ENCODE measurements at regions not wholly inside any gene's neighbourhood (a gene's known extent, or its start where the extent isn't known, plus 50 kb on each side); places are given as distances from the start of the nearest gene placed in this dataset.

DNA sequence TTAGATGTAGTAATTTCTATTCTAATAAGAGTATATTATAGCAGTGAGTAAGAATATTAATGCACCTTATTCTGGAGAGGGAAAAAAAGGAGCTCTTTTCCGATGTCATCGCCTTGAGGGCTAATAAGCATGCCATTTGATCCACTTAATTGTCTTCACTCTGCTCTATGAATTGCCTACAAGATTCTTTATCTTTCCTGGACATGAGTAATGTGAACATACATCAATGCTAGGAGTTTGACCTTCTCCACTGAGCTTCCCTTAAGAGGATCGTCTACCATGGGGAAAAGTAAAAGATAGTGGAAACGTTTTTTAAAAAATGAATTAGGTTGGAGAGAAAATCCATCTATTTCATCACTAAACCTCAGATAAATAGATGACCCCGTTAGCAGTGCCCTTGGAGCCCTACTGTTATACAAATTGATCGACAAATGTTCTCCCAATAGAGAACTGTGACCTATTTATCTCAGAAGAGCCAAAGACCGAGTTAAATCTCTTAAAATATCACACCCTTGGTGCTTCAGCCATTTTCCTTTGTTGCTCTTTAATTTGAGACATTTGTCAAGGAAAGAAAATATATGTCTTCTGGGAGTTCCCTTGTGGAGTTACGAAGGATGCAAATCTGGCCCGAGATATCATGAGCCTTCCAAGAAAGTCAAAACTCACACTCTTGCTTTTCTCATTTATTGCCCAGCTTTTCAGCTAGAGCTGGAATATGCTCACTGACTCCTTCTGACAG lies 898.5 kb downstream of the KCNJ2 start:
- H3K4me3 ChIP-seq (ENCODE audit: low read depth in 1 of 3, low read length in 3 of 3): no peak overlapping the region

DNA sequence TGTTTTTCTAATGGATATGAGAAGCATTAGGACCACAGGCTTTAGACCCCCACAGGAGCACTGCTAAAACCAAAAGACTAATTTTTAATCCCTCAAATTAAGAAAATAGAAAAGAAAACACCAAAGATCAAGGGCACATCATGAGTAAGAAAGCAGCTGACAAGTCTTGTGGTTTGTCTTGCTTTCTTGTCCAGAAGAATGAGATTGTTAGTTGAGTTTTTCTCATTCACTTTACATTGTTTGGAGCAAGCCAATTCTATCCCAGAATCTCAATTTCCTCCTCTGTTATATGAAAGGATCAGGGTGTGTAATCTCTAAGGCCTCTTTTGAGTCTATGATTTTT lies 899.0 kb downstream of the KCNJ2 start:
- FAIRE-seq (no peak), DNase-seq (no peak)
- H3K36me3 ChIP-seq (ENCODE audit: control insufficient read depth in 3 of 3, insufficient read depth in 2 of 3, low read depth in 1 of 3, low read length in 3 of 3): no peaks in the 10 kb centered on the region
- no peak overlapping the region for H3K4me3 ChIP-seq (ENCODE audit: low read depth in 1 of 3, low read length in 3 of 3)
- H3K27ac ChIP-seq (ENCODE audit: low read depth in 1 of 3, low read length in 2 of 3): no peak overlapping the region
- H3K9me3 ChIP-seq (ENCODE audit: control insufficient read depth in 2 of 2, insufficient read depth in 1 of 2, low read depth in 1 of 2, low read length in 1 of 2): peaks cover 0 to 2% of the 10 kb centered on the region in 2 donors
- no peaks in the 10 kb centered on the region for H3K27me3 ChIP-seq (ENCODE audit: control insufficient read depth in 3 of 3, insufficient read depth in 3 of 3, low read length in 3 of 3)
- H3K4me1 ChIP-seq (ENCODE audit: control insufficient read depth in 3 of 3, insufficient read depth in 2 of 3, low read depth in 1 of 3, low read length in 2 of 3): no peaks in the 10 kb centered on the region

More for the DNA sequence above, 898.5 kb downstream of the KCNJ2 start:
- no peaks in the 10 kb centered on the region for H3K27me3 ChIP-seq (ENCODE audit: control insufficient read depth in 3 of 3, insufficient read depth in 3 of 3, low read length in 3 of 3)
- H3K9me3 ChIP-seq (ENCODE audit: control insufficient read depth in 2 of 2, insufficient read depth in 1 of 2, low read depth in 1 of 2, low read length in 1 of 2): peaks cover 0 to 2% of the 10 kb centered on the region in 2 donors
- DNase-seq: no peak
- 70 to 76% (median 72%) methylated on average over 9 of the region's 9 CpGs for WGBS, 3 donors
- FAIRE-seq: no peak
- H3K36me3 ChIP-seq (ENCODE audit: control insufficient read depth in 3 of 3, insufficient read depth in 2 of 3, low read depth in 1 of 3, low read length in 3 of 3): no peaks in the 10 kb centered on the region
- H3K27ac ChIP-seq (ENCODE audit: low read depth in 1 of 3, low read length in 2 of 3): no peak overlapping the region
- H3K4me1 ChIP-seq (ENCODE audit: control insufficient read depth in 3 of 3, insufficient read depth in 2 of 3, low read depth in 1 of 3, low read length in 2 of 3): no peaks in the 10 kb centered on the region

DNA sequence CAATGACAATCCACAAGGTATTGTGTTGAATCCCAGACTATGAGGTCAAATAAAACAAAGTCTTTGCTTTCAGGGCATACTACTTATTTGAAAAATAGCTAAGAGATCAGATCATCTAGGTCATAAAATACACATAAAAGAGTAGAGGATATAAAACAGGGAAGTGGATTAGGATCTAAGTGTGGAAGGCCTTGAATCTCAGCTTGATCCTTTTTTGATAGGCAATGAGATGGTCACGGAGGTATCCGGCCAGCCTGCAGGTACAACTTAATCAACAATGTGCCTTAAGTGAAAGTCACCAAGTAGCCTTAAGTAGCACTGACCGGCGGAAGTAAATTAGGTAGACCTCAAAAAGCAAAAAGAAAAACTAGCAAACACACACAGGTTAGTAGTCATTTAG lies 901.7 kb downstream of the KCNJ2 start:
- WGBS, 3 donors: 92 to 97% (median 96%) methylated on average over 4 of the region's 4 CpGs
- H3K36me3 ChIP-seq (ENCODE audit: control insufficient read depth in 3 of 3, insufficient read depth in 2 of 3, low read depth in 1 of 3, low read length in 3 of 3): no peaks in the 10 kb centered on the region
- no peak overlapping the region for H3K4me3 ChIP-seq (ENCODE audit: low read depth in 1 of 3, low read length in 3 of 3)
- peaks cover 0 to 2% of the 10 kb centered on the region in 2 donors for H3K9me3 ChIP-seq (ENCODE audit: control insufficient read depth in 2 of 2, insufficient read depth in 1 of 2, low read depth in 1 of 2, low read length in 1 of 2)
- no peaks in the 10 kb centered on the region for H3K4me1 ChIP-seq (ENCODE audit: control insufficient read depth in 3 of 3, insufficient read depth in 2 of 3, low read depth in 1 of 3, low read length in 2 of 3)
- no peak for FAIRE-seq
- no peak for DNase-seq
- H3K27me3 ChIP-seq (ENCODE audit: control insufficient read depth in 3 of 3, insufficient read depth in 3 of 3, low read length in 3 of 3): no peaks in the 10 kb centered on the region
- H3K27ac ChIP-seq (ENCODE audit: low read depth in 1 of 3, low read length in 2 of 3): no peak overlapping the region

DNA sequence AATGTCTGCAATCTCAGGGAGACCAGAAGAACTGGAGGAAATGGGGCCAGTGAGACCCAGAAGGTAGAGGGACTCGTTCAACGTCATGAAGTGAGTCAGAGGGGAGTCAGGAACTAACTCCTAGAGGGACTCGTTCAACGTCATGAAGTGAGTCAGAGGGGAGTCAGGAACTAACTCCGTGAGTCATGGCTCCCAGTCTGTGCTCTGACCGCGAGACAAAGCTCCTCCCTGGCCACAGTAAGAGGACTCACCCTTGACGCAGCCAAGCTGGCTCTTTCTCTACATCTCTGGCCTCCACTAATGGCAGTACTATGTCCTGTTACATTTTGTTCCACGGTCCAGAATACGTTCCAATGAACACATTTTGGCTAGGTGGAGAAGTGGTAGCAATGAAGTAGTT lies 902.5 kb downstream of the KCNJ2 start:
- H3K27ac ChIP-seq (ENCODE audit: low read depth in 1 of 3, low read length in 2 of 3): no peak overlapping the region
- no peaks in the 10 kb centered on the region for H3K27me3 ChIP-seq (ENCODE audit: control insufficient read depth in 3 of 3, insufficient read depth in 3 of 3, low read length in 3 of 3)
- DNase-seq: no peak
- FAIRE-seq: no peak
- peaks cover 0 to 2% of the 10 kb centered on the region in 2 donors for H3K9me3 ChIP-seq (ENCODE audit: control insufficient read depth in 2 of 2, insufficient read depth in 1 of 2, low read depth in 1 of 2, low read length in 1 of 2)
- 84 to 91% (median 86%) methylated on average over 10 of the region's 10 CpGs for whole genome bisulfite sequencing, 3 donors
- H3K4me1 ChIP-seq (ENCODE audit: control insufficient read depth in 3 of 3, insufficient read depth in 2 of 3, low read depth in 1 of 3, low read length in 2 of 3): no peaks in the 10 kb centered on the region
- no peak overlapping the region for H3K4me3 ChIP-seq (ENCODE audit: low read depth in 1 of 3, low read length in 3 of 3)
- no peaks in the 10 kb centered on the region for H3K36me3 ChIP-seq (ENCODE audit: control insufficient read depth in 3 of 3, insufficient read depth in 2 of 3, low read depth in 1 of 3, low read length in 3 of 3)

DNA sequence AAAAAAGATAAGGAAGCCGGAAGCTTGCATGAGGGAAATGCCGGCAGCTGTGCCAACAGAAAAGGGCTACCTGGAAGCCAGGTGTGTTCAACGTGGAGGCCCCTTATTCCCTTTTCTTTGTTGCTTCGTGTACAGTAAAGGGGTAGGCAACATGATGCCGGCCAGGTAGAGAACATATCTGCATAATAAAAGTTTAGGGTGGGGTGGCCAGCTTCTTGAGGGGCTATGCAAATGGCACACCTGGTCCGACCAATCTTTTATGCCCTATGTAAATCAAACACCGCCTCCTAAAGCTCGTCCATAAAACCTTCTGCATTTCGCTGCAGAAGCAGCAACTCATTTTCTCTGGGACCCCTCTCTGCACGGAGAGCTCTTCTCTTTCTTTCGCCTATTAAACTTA lies 911.6 kb downstream of the KCNJ2 start:
- WGBS, 3 donors: 74 to 86% (median 76%) methylated on average over 11 of the region's 11 CpGs

DNA sequence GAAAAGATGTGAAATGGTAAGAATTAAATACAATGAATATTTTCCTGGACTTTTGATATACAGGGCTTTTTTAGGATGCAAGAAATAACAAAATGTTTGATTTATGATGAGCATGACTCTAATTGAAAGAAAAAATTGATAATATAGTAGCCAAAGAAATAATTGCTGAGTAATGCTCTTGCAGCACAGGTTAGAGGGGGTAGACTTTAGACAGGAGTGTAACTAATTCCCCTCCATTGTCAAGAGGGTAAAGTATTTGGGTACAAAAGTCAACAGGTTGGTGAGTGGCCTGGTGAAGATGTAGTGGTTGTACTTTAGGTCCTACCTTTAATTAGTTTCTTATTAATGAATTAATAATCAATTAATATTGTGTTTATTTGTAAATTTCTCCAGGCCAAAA lies 912.3 kb downstream of the KCNJ2 start:
- Histone ChIP-seq H3K9me3 (ENCODE audit: control insufficient read depth in 2 of 2, insufficient read depth in 1 of 2, low read depth in 1 of 2, low read length in 1 of 2) (no peaks in the 10 kb centered on the region), H3K4me3 (ENCODE audit: low read depth in 1 of 3, low read length in 3 of 3) (no peak overlapping the region), H3K27ac (ENCODE audit: low read depth in 1 of 3, low read length in 2 of 3) (no peak overlapping the region), H3K27me3 (ENCODE audit: control insufficient read depth in 3 of 3, insufficient read depth in 3 of 3, low read length in 3 of 3) (no peaks in the 10 kb centered on the region), H3K4me1 (ENCODE audit: control insufficient read depth in 3 of 3, insufficient read depth in 2 of 3, low read depth in 1 of 3, low read length in 2 of 3) (no peaks in the 10 kb centered on the region), H3K36me3 (ENCODE audit: control insufficient read depth in 3 of 3, insufficient read depth in 2 of 3, low read depth in 1 of 3, low read length in 3 of 3) (no peaks in the 10 kb centered on the region)
- no peak for DNase-seq
- FAIRE-seq: no peak

More for the DNA sequence above, 911.6 kb downstream of the KCNJ2 start:
- H3K4me3 ChIP-seq (ENCODE audit: low read depth in 1 of 3, low read length in 3 of 3): no peak overlapping the region
- H3K27me3 ChIP-seq (ENCODE audit: control insufficient read depth in 3 of 3, insufficient read depth in 3 of 3, low read length in 3 of 3): no peaks in the 10 kb centered on the region
- H3K4me1 ChIP-seq (ENCODE audit: control insufficient read depth in 3 of 3, insufficient read depth in 2 of 3, low read depth in 1 of 3, low read length in 2 of 3): no peaks in the 10 kb centered on the region
- FAIRE-seq (no peak), DNase-seq (no peak)
- no peak overlapping the region for H3K27ac ChIP-seq (ENCODE audit: low read depth in 1 of 3, low read length in 2 of 3)
- H3K36me3 ChIP-seq (ENCODE audit: control insufficient read depth in 3 of 3, insufficient read depth in 2 of 3, low read depth in 1 of 3, low read length in 3 of 3): no peaks in the 10 kb centered on the region
- H3K9me3 ChIP-seq (ENCODE audit: control insufficient read depth in 2 of 2, insufficient read depth in 1 of 2, low read depth in 1 of 2, low read length in 1 of 2): no peaks in the 10 kb centered on the region

DNA sequence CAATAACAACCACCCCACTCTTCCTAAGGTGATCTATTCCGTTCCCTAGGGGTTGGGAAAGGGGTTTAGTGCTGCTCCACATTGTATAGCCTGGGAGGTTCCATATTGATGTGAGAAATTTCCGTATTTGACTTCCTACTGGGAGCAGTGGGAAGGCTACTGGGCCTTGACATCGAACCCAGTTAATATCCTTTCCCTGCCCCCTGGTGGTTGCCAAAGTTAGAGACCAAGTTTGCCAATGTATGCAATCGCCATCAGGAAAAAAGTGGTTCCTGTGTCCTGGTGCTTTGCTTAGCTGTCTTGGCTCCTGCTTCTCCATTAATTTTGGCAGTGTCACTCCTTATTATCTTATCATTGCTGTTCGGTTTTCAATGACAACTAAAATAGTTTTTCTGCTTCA lies 914.9 kb downstream of the KCNJ2 start:
- 39 to 54% (median 47%) methylated on average over 5 of the region's 5 CpGs for WGBS, 3 donors
- Histone ChIP-seq H3K4me3 (ENCODE audit: low read depth in 1 of 3, low read length in 3 of 3) (no peak overlapping the region), H3K9me3 (ENCODE audit: control insufficient read depth in 2 of 2, insufficient read depth in 1 of 2, low read depth in 1 of 2, low read length in 1 of 2) (no peaks in the 10 kb centered on the region), H3K27me3 (ENCODE audit: control insufficient read depth in 3 of 3, insufficient read depth in 3 of 3, low read length in 3 of 3) (no peaks in the 10 kb centered on the region), H3K36me3 (ENCODE audit: control insufficient read depth in 3 of 3, insufficient read depth in 2 of 3, low read depth in 1 of 3, low read length in 3 of 3) (no peaks in the 10 kb centered on the region), H3K4me1 (ENCODE audit: control insufficient read depth in 3 of 3, insufficient read depth in 2 of 3, low read depth in 1 of 3, low read length in 2 of 3) (no peaks in the 10 kb centered on the region), H3K27ac (ENCODE audit: low read depth in 1 of 3, low read length in 2 of 3) (no peak overlapping the region)
- peak; percentile 26 to 55 for DNase-seq
- FAIRE-seq: no peak

DNA sequence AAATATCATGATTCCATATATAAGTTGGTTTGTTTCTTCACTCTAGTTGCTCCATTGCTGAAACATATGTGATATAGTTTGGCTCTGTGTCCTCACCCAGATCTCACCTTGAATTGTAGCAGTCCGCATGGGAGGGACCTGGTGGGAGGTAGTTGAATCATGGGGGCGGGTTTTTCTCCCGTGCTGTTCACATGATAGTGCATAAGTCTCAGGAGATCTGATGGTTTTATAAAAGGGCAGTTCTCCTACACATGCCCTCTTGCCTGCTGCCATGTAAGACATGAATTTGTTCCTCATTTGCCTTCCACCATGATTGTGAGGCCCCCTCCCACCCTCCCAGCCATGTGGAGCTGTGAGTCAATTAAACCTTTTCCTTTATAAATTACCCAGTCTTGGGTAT lies 915.5 kb downstream of the KCNJ2 start:
- Histone ChIP-seq H3K4me1 (ENCODE audit: control insufficient read depth in 3 of 3, insufficient read depth in 2 of 3, low read depth in 1 of 3, low read length in 2 of 3) (no peaks in the 10 kb centered on the region), H3K4me3 (ENCODE audit: low read depth in 1 of 3, low read length in 3 of 3) (no peak overlapping the region), H3K9me3 (ENCODE audit: control insufficient read depth in 2 of 2, insufficient read depth in 1 of 2, low read depth in 1 of 2, low read length in 1 of 2) (no peaks in the 10 kb centered on the region), H3K27me3 (ENCODE audit: control insufficient read depth in 3 of 3, insufficient read depth in 3 of 3, low read length in 3 of 3) (no peaks in the 10 kb centered on the region), H3K36me3 (ENCODE audit: control insufficient read depth in 3 of 3, insufficient read depth in 2 of 3, low read depth in 1 of 3, low read length in 3 of 3) (no peaks in the 10 kb centered on the region), H3K27ac (ENCODE audit: low read depth in 1 of 3, low read length in 2 of 3) (no peak overlapping the region)
- no peak for DNase-seq
- 88 to 94% (median 89%) methylated on average over 3 of the region's 3 CpGs for WGBS, 3 donors
- no peak for FAIRE-seq
